H9 (cell line): ENCODE measurements at regions not wholly inside any gene's neighbourhood (a gene's known extent, or its start where the extent isn't known, plus 50 kb on each side); places are given as distances from the start of the nearest gene placed in this dataset.

ENCODE experiments used
- DNase-seq: peaks from one replicate; pipeline ENCODE4 v3.0.0-alpha.2; 2017
- H2AFZ ChIP-seq: one replicate; pipeline ENCODE4 v1.6.1; 2013; ENCODE audit warnings: mild to moderate bottlenecking, low read length, control low read depth, moderate library complexity
- H2AK5ac ChIP-seq: 2 replicates; pipeline ENCODE4 v1.6.1; 2013; ENCODE audit warnings: low read length, control low read depth, mixed read lengths; ENCODE audit not compliant: insufficient read length
- H2BK120ac ChIP-seq: one replicate; pipeline ENCODE4 v1.6.1; 2013; ENCODE audit warnings: low read depth, mild to moderate bottlenecking, low read length, control low read depth, inconsistent platforms; ENCODE audit not compliant: poor library complexity, severe bottlenecking
- H2BK12ac ChIP-seq: 2 replicates; pipeline ENCODE4 v1.6.1; 2013; ENCODE audit warnings: low read length, control low read depth, mixed read lengths, low read depth; ENCODE audit not compliant: insufficient read length
- H2BK15ac ChIP-seq: 2 replicates; pipeline ENCODE4 v1.6.1; 2013; ENCODE audit warnings: low read depth, low read length, control low read depth
- H2BK20ac ChIP-seq: one replicate; pipeline ENCODE4 v1.6.1; 2013; ENCODE audit warnings: low read depth, mild to moderate bottlenecking, low read length, control low read depth, inconsistent platforms; ENCODE audit not compliant: poor library complexity, severe bottlenecking
- H2BK5ac ChIP-seq: 2 replicates; pipeline ENCODE4 v1.6.1; 2013; ENCODE audit warnings: low read length, control low read depth, mixed read lengths; ENCODE audit not compliant: insufficient read length
- H3K14ac ChIP-seq: 2 replicates; pipeline ENCODE4 v1.6.1; 2013; ENCODE audit warnings: low read length, control low read depth; ENCODE audit not compliant: insufficient read depth
- H3K18ac ChIP-seq: 2 replicates; pipeline ENCODE4 v1.6.1; 2013; ENCODE audit warnings: low read depth, mild to moderate bottlenecking, mixed read lengths, low read length, control low read depth; ENCODE audit not compliant: insufficient read length
- H3K23ac ChIP-seq: 2 replicates; pipeline ENCODE4 v1.6.1; 2013; ENCODE audit warnings: low read length, control low read depth, mixed read lengths, low read depth; ENCODE audit not compliant: insufficient read length
- H3K23me2 ChIP-seq: 2 replicates; pipeline ENCODE4 v1.6.1; 2013; ENCODE audit warnings: low read depth, mild to moderate bottlenecking, mixed read lengths, low read length, control low read depth; ENCODE audit not compliant: insufficient read length, poor library complexity, severe bottlenecking
- H3K27ac ChIP-seq: 2 replicates; pipeline ENCODE4 v1.5.1; 2013; ENCODE audit warnings: low read length, control low read depth, mixed read lengths, low read depth; ENCODE audit not compliant: insufficient read length
- H3K27me3 ChIP-seq: 2 replicates; pipeline ENCODE4 v1.6.1; 2013; ENCODE audit warnings: low read length, control low read depth, inconsistent platforms; ENCODE audit not compliant: insufficient read depth
- H3K4ac ChIP-seq: 2 replicates; pipeline ENCODE4 v1.6.1; 2013; ENCODE audit warnings: low read depth, mild to moderate bottlenecking, control low read depth, inconsistent platforms, low read length, moderate library complexity
- H3K4me1 ChIP-seq: 2 replicates; pipeline ENCODE4 v1.6.1; 2013; ENCODE audit warnings: low read length, control low read depth, inconsistent platforms; ENCODE audit not compliant: insufficient read depth
- H3K4me2 ChIP-seq: 2 replicates; pipeline ENCODE4 v1.6.1; 2013; ENCODE audit warnings: low read length, control low read depth, mixed read lengths; ENCODE audit not compliant: insufficient read length, insufficient read depth
- H3K56ac ChIP-seq: 2 replicates; pipeline ENCODE4 v1.6.1; 2013; ENCODE audit warnings: low read depth, mild to moderate bottlenecking, mixed read lengths, low read length, control low read depth; ENCODE audit not compliant: insufficient read length
- H3K79me1 ChIP-seq: 2 replicates; pipeline ENCODE4 v1.6.1; 2013; ENCODE audit warnings: low read depth, mild to moderate bottlenecking, moderate library complexity, low read length, control low read depth, inconsistent platforms; ENCODE audit not compliant: insufficient read depth, poor library complexity, severe bottlenecking
- H3K79me2 ChIP-seq: 2 replicates; pipeline ENCODE4 v1.6.1; 2013; ENCODE audit warnings: low read length, control low read depth, inconsistent platforms; ENCODE audit not compliant: insufficient read depth
- H3K9ac ChIP-seq: 2 replicates; pipeline ENCODE4 v1.6.1; 2013; ENCODE audit warnings: low read length, control low read depth, mixed read lengths; ENCODE audit not compliant: insufficient read length; ENCODE audit errors: extremely low read depth
- H3K9me3 ChIP-seq: one replicate; pipeline ENCODE4 v1.6.1; 2013; ENCODE audit warnings: low read depth, low read length, inconsistent platforms; ENCODE audit not compliant: control insufficient read depth
- H3T11ph ChIP-seq: one replicate; pipeline ENCODE4 v1.6.1; 2013; ENCODE audit warnings: mild to moderate bottlenecking, low read length, control low read depth, inconsistent platforms
- H4K20me1 ChIP-seq: one replicate; pipeline ENCODE4 v1.6.1; 2013; ENCODE audit not compliant: control insufficient read depth, insufficient read length, insufficient read depth
- H4K5ac ChIP-seq: 2 replicates; pipeline ENCODE4 v1.6.1; 2013; ENCODE audit warnings: low read depth, mild to moderate bottlenecking, mixed read lengths, low read length, control low read depth; ENCODE audit not compliant: insufficient read length
- H4K8ac ChIP-seq: replicated peaks from 2 replicates; pipeline ENCODE4 v1.6.1; 2013; ENCODE audit warnings: low read length, control low read depth, mixed read lengths, low read depth; ENCODE audit not compliant: insufficient read length
- H4K91ac ChIP-seq: 2 replicates; pipeline ENCODE4 v1.6.1; 2013; ENCODE audit warnings: low read depth, mild to moderate bottlenecking, moderate library complexity, mixed read lengths, low read length, control low read depth; ENCODE audit not compliant: insufficient read length
- H3K27ac Mint-ChIP-seq, 3 experiments: 2 replicates in 2 of 3; 3 replicates in 1 of 3; pipeline ENCODE4 v1.8.0; 2020 to 2021; ENCODE audit warnings: mixed read lengths in 3 of 3, mild to moderate bottlenecking in 1 of 3, moderate library complexity in 1 of 3
- H3K27me3 Mint-ChIP-seq: 2 replicates; pipeline ENCODE4 v1.8.0; 2021; ENCODE audit warnings: low read depth, mild to moderate bottlenecking, moderate library complexity, mixed read lengths
- H3K36me3 Mint-ChIP-seq, 3 experiments: 2 replicates in 2 of 3; 3 replicates in 1 of 3; pipeline ENCODE4 v1.8.0; 2020 to 2021; ENCODE audit warnings: low read depth in 3 of 3, mixed read lengths in 3 of 3; ENCODE audit not compliant: insufficient read depth in 1 of 3
- H3K4me1 Mint-ChIP-seq, 2 experiments: 2 replicates each; pipeline ENCODE4 v1.8.0; 2020; ENCODE audit warnings: mixed read lengths in 2 of 2
- H3K4me3 Mint-ChIP-seq, 2 experiments: 2 replicates in 1 of 2; 3 replicates in 1 of 2; pipeline ENCODE4 v1.8.0; 2020 to 2021; ENCODE audit warnings: mild to moderate bottlenecking in 2 of 2, mixed read lengths in 2 of 2, moderate library complexity in 1 of 2
- H3K9me3 Mint-ChIP-seq, 2 experiments: 2 replicates in 1 of 2; 3 replicates in 1 of 2; pipeline ENCODE4 v1.8.0; 2020; ENCODE audit warnings: mild to moderate bottlenecking in 2 of 2, mixed read lengths in 2 of 2, moderate library complexity in 1 of 2
- TF ChIP-seq, protein P1 (sequence below): fragments of 200-600 bp; sonication (generic); conservative IDR thresholded peaks from 3 replicates; pipeline ENCODE4 v1.8.0; 2021; ENCODE audit warnings: antibody characterized with exemption, mild to moderate bottlenecking

DNA sequence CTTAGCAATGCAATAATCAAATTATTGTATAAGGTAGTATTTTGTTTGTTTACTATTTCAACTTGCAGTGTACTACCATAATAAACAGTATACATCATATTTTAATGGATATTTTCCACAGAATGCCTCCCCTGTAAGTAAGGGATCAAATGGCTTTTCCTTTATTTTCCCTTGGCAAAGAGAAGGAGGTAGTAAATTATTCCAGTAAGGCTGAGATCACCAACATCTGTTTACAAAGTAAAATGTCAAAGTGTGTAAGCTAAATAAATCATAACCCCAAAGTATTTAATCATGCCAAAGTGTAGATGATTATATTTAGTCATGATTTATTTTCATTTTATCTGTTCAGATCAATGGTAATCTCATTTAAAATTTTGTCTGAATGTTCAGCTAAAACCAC lies 537.6 kb downstream of the PRDM9 start:
- H3K9me3 Mint-ChIP-seq, result no peaks in the 10 kb centered on the region
- Histone ChIP-seq H4K20me1 (no peaks in the 10 kb centered on the region), H4K5ac (no peak overlapping the region), H2BK120ac (no peak overlapping the region), H2AFZ (no peak overlapping the region), H3K23me2 (no peaks in the 10 kb centered on the region), H3K27me3 (no peaks in the 10 kb centered on the region), H3K9ac (no peak overlapping the region), H3K9me3 (no peaks in the 10 kb centered on the region), H4K8ac (no peak overlapping the region), H2AK5ac (no peak overlapping the region), H3K79me2 (no peaks in the 10 kb centered on the region), H2BK12ac (no peak overlapping the region), H3K14ac (no peak overlapping the region), H2BK15ac (no peak overlapping the region), H3K79me1 (no peaks in the 10 kb centered on the region), H3K56ac (no peak overlapping the region), H3K27ac (no peak overlapping the region), H3K4me2 (no peak overlapping the region), H3K4me1 (no peaks in the 10 kb centered on the region), H3K18ac (no peak overlapping the region), H3K4ac (no peak overlapping the region), H3T11ph (no peak overlapping the region), H2BK20ac (no peak overlapping the region), H3K23ac (no peak overlapping the region), H2BK5ac (no peak overlapping the region), H4K91ac (no peak overlapping the region)
- no peaks in the 10 kb centered on the region for H3K4me1 Mint-ChIP-seq
- no peak overlapping the region for H3K4me3 Mint-ChIP-seq
- no peaks in the 10 kb centered on the region for H3K27me3 Mint-ChIP-seq
- no peak for DNase-seq
- no peaks in the 10 kb centered on the region for H3K36me3 Mint-ChIP-seq
- TF ChIP-seq, protein P1, sequence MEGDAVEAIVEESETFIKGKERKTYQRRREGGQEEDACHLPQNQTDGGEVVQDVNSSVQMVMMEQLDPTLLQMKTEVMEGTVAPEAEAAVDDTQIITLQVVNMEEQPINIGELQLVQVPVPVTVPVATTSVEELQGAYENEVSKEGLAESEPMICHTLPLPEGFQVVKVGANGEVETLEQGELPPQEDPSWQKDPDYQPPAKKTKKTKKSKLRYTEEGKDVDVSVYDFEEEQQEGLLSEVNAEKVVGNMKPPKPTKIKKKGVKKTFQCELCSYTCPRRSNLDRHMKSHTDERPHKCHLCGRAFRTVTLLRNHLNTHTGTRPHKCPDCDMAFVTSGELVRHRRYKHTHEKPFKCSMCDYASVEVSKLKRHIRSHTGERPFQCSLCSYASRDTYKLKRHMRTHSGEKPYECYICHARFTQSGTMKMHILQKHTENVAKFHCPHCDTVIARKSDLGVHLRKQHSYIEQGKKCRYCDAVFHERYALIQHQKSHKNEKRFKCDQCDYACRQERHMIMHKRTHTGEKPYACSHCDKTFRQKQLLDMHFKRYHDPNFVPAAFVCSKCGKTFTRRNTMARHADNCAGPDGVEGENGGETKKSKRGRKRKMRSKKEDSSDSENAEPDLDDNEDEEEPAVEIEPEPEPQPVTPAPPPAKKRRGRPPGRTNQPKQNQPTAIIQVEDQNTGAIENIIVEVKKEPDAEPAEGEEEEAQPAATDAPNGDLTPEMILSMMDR, result no peak
- no peak overlapping the region for H3K27ac Mint-ChIP-seq
